Coronary artery (tissue), 2 donors: ENCODE measurements at regions not wholly inside any gene's neighbourhood (a gene's known extent, or its start where the extent isn't known, plus 50 kb on each side); places are given as distances from the start of the nearest gene placed in this dataset.

Source experiments
- DNase-seq: peaks from one replicate; pipeline ENCODE4 v3.0.0-alpha.2; 2017; ENCODE audit warnings: low spot score
- H3K27ac ChIP-seq, 2 donors: fragments of 200-600 bp; sonication (generic); one replicate each; pipeline ENCODE4 v1.5.1; 2016 to 2019
- H3K4me3 ChIP-seq: fragments of 200-600 bp; sonication (generic); 2 replicates; pipeline ENCODE4 v1.5.1; 2016; ENCODE audit warnings: mild to moderate bottlenecking, moderate library complexity
- CTCF ChIP-seq: fragments of 200-600 bp; sonication (generic); IDR thresholded peaks from one replicate; pipeline ENCODE4 v1.5.1; 2019; ENCODE audit warnings: antibody characterized with exemption

- no peak overlapping the region for H3K4me3 ChIP-seq
- no peak for TF ChIP-seq CTCF
- no peak for DNase-seq
- no peak overlapping the region for H3K27ac ChIP-seq
These were observed 242.6 kb upstream of the THBS1 start for GRCh38 chr15:39338251-39338650.

GRCh38 chr15:39340903-39341645, 239.8 kb upstream of the THBS1 start:
- H3K27ac ChIP-seq = no peak overlapping the region
- no peak for DNase-seq
- TF ChIP-seq CTCF = no peak
- no peak overlapping the region for H3K4me3 ChIP-seq

GRCh38 chr15:39344662-39345141, 236.2 kb upstream of the THBS1 start:
- TF ChIP-seq CTCF = no peak
- H3K4me3 ChIP-seq = no peak overlapping the region
- no peak for DNase-seq
- H3K27ac ChIP-seq = no peak overlapping the region

GRCh38 chr15:39345176-39345575, 235.7 kb upstream of the THBS1 start:
- Histone ChIP-seq H3K4me3 (no peak overlapping the region), H3K27ac (no peak overlapping the region)
- DNase-seq = no peak
- TF ChIP-seq CTCF = no peak

- DNase-seq = no peak
- no peak overlapping the region for H3K4me3 ChIP-seq
- no peak for TF ChIP-seq CTCF
- H3K27ac ChIP-seq = no peak overlapping the region
These were observed 233.4 kb upstream of the THBS1 start for GRCh38 chr15:39347453-39347852.

- Histone ChIP-seq H3K4me3 (no peak overlapping the region), H3K27ac (no peak overlapping the region)
- no peak for TF ChIP-seq CTCF
- DNase-seq = no peak
These were observed 230.1 kb upstream of the THBS1 start for GRCh38 chr15:39350785-39351184.

GRCh38 chr15:39354189-39354588, 226.7 kb upstream of the THBS1 start:
- no peak for DNase-seq
- TF ChIP-seq CTCF = no peak
- H3K27ac ChIP-seq = no peak overlapping the region
- no peak overlapping the region for H3K4me3 ChIP-seq
